Neuronal stem cell (in vitro differentiated cells): ENCODE measurements at regions not wholly inside any gene's neighbourhood (a gene's known extent, or its start where the extent isn't known, plus 50 kb on each side); places are given as distances from the start of the nearest gene placed in this dataset.

Source experiments
- DNase-seq: peaks from one replicate; pipeline ENCODE4 v3.0.0-alpha.2; 2013; ENCODE audit warnings: low spot score
- H2AFZ ChIP-seq: one replicate; pipeline ENCODE4 v1.6.1; 2013; ENCODE audit warnings: mild to moderate bottlenecking, low read length, inconsistent platforms
- H2AK5ac ChIP-seq: 2 replicates; pipeline ENCODE4 v1.6.1; 2013; ENCODE audit warnings: low read depth, mild to moderate bottlenecking, inconsistent platforms, low read length, moderate library complexity, mixed read lengths
- H2BK120ac ChIP-seq: 2 replicates; pipeline ENCODE4 v1.6.1; 2013; ENCODE audit warnings: low read depth, mild to moderate bottlenecking, inconsistent platforms, low read length, moderate library complexity, mixed read lengths
- H2BK12ac ChIP-seq: one replicate; pipeline ENCODE4 v1.6.1; 2013; ENCODE audit warnings: low read length, inconsistent platforms
- H2BK15ac ChIP-seq: 2 replicates; pipeline ENCODE4 v1.6.1; 2013; ENCODE audit warnings: mild to moderate bottlenecking, low read length, inconsistent platforms, mixed read lengths
- H2BK5ac ChIP-seq: one replicate; pipeline ENCODE4 v1.6.1; 2013; ENCODE audit warnings: inconsistent platforms, mild to moderate bottlenecking, low read length, moderate library complexity
- H3K14ac ChIP-seq: one replicate; pipeline ENCODE4 v1.6.1; 2013; ENCODE audit warnings: low read length, inconsistent platforms
- H3K18ac ChIP-seq: 2 replicates; pipeline ENCODE4 v1.6.1; 2013; ENCODE audit warnings: low read length, inconsistent platforms
- H3K23ac ChIP-seq: 2 replicates; pipeline ENCODE4 v1.6.1; 2013; ENCODE audit warnings: low read depth, mild to moderate bottlenecking, mixed read lengths, low read length, inconsistent platforms; ENCODE audit not compliant: poor library complexity
- H3K27ac ChIP-seq: replicated peaks from 3 replicates; pipeline ENCODE4 v1.5.1; 2013; ENCODE audit warnings: low read length, inconsistent platforms
- H3K27me3 ChIP-seq, 3 experiments: 2 replicates each; pipeline ENCODE4 v1.6.1; 2013; ENCODE audit warnings: low read length in 3 of 3, mild to moderate bottlenecking in 2 of 3, inconsistent platforms in 1 of 3, low read depth in 1 of 3, mixed read lengths in 1 of 3, moderate library complexity in 1 of 3; ENCODE audit not compliant: control insufficient read depth in 3 of 3, insufficient read depth in 3 of 3
- H3K36me3 ChIP-seq, 2 donors: replicated peaks in 1 of 2; 2 replicates each; pipeline ENCODE4 v1.6.1; 2013; ENCODE audit warnings: low read length in 2 of 2; ENCODE audit not compliant: control insufficient read depth in 2 of 2, insufficient read depth in 2 of 2
- H3K4ac ChIP-seq: 2 replicates; pipeline ENCODE4 v1.6.1; 2013; ENCODE audit warnings: inconsistent platforms, mild to moderate bottlenecking, low read length, moderate library complexity
- H3K4me1 ChIP-seq, 2 donors: 1 replicate in 1 of 2; 2 replicates in 1 of 2; pipeline ENCODE4 v1.6.1; 2013; ENCODE audit warnings: low read length in 2 of 2, low read depth in 1 of 2; ENCODE audit not compliant: control insufficient read depth in 2 of 2, insufficient read depth in 1 of 2
- H3K4me2 ChIP-seq: one replicate; pipeline ENCODE4 v1.6.1; 2013; ENCODE audit warnings: mild to moderate bottlenecking, low read length, inconsistent platforms; ENCODE audit not compliant: insufficient read depth, poor library complexity, severe bottlenecking
- H3K4me3 ChIP-seq, 2 donors: 2 replicates each; pipeline ENCODE4 v1.5.1; 2013; ENCODE audit warnings: low read length in 2 of 2, mild to moderate bottlenecking in 2 of 2, inconsistent platforms in 1 of 2, moderate library complexity in 1 of 2
- H3K79me1 ChIP-seq: one replicate; pipeline ENCODE4 v1.6.1; 2013; ENCODE audit warnings: low read depth, mild to moderate bottlenecking, inconsistent platforms, low read length, moderate library complexity
- H3K9ac ChIP-seq: one replicate; pipeline ENCODE4 v1.6.1; 2013; ENCODE audit warnings: mild to moderate bottlenecking, low read depth, low read length, inconsistent platforms; ENCODE audit not compliant: poor library complexity
- H3K9me3 ChIP-seq, 2 donors: replicated peaks in 1 of 2; 2 replicates each; pipeline versions ENCODE3 to v1.6.1; 2013; ENCODE audit warnings: low read length in 2 of 2, mild to moderate bottlenecking in 2 of 2, inconsistent platforms in 1 of 2, low read depth in 1 of 2, mixed read lengths in 1 of 2, moderate library complexity in 1 of 2; ENCODE audit not compliant: control insufficient read depth in 2 of 2, insufficient read depth in 1 of 2
- H4K8ac ChIP-seq: one replicate; pipeline ENCODE4 v1.6.1; 2013; ENCODE audit warnings: low read depth, mild to moderate bottlenecking, inconsistent platforms, low read length, moderate library complexity
- H4K91ac ChIP-seq: one replicate; pipeline ENCODE4 v1.6.1; 2013; ENCODE audit warnings: low read length, low read depth, mild to moderate bottlenecking, inconsistent platforms; ENCODE audit not compliant: poor library complexity
- WGBS, 2 donors: extraction: QIAGEN DNeasy Blood & Tissue Kit; methylation state at CpG; one replicate each; pipeline ENCODE4 v1.1.7; 2013; ENCODE audit warnings: missing lambda C conversion rate in 2 of 2, mixed read lengths in 1 of 2; ENCODE audit not compliant: insufficient read length in 2 of 2, insufficient replicate concordance in 1 of 2; ENCODE audit errors: extremely low coverage in 2 of 2; 5-methylcytosine and 5-hydroxymethylcytosine counted together

DNA sequence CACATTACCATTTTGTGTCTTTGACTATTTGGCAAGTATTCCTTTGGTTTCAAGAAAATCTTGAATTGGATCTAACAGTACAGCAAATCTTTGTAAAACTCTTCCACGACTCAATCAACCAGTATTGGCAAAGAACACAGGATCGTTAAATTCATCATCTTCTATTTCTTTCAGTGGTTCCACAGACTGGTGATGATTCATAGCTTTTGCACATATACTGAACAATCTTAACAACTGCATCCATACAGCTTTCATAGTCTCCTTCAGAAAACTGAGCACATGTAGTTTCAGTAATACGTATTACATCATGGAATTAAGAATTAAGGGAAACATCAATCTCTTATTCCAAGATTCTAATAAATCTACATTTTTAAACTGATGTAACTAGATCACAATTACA is 91.6 kb upstream of the LIPC start:
- Histone ChIP-seq H2BK5ac (no peak overlapping the region), H3K23ac (no peak overlapping the region), H3K4me2 (no peak overlapping the region), H4K8ac (no peak overlapping the region), H3K27me3 (no peaks in the 10 kb centered on the region), H3K14ac (no peak overlapping the region), H4K91ac (no peak overlapping the region), H3K9me3 (no peaks in the 10 kb centered on the region), H2AK5ac (no peak overlapping the region), H2BK120ac (no peak overlapping the region), H3K4me3 (no peak overlapping the region), H3K36me3 (no peaks in the 10 kb centered on the region), H3K18ac (no peak overlapping the region), H3K79me1 (no peaks in the 10 kb centered on the region), H3K4ac (no peak overlapping the region), H2BK15ac (no peak overlapping the region), H3K9ac (no peak overlapping the region), H2BK12ac (no peak overlapping the region), H3K4me1 (no peaks in the 10 kb centered on the region), H3K27ac (no peak overlapping the region), H2AFZ (no peak overlapping the region)
- no CpG with 5 or more reads among the region's 3 CpGs for WGBS, 2 donors
- DNase-seq, result no peak

DNA sequence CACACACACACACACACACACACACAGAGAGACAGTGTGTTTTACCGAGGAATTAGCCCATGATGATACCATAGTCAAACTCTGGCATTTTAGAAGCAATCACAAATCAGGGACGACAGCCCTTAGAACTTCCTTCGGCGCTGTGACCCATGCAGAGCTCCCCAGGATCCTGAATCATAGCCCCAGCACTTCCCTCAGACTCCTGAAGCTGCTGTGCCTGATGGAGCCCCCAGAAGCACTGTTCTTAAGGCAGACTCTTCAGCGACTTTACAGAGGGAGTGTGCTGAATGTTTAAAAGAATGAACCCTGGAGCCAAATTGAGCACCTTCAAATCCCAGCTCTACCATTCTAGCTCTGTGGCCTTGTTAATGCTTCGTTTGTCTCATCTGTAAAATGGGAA is 89.3 kb upstream of the LIPC start:
- H3K14ac ChIP-seq, result no peak overlapping the region
- no peak overlapping the region for H3K4ac ChIP-seq
- no peaks in the 10 kb centered on the region for H3K79me1 ChIP-seq
- no peak overlapping the region for H4K8ac ChIP-seq
- H2BK12ac ChIP-seq, result no peak overlapping the region
- WGBS, 2 donors, result no CpG with 5 or more reads among the region's 6 CpGs
- H3K4me1 ChIP-seq, result peaks cover 0 to 3% of the 10 kb centered on the region in 2 donors
- H3K27ac ChIP-seq, result no peak overlapping the region
- H4K91ac ChIP-seq, result no peak overlapping the region
- H2BK5ac ChIP-seq, result no peak overlapping the region
- H3K9me3 ChIP-seq, result peaks cover 3 to 5% of the 10 kb centered on the region in 2 donors
- no peak overlapping the region for H2BK15ac ChIP-seq
- H3K4me2 ChIP-seq, result no peak overlapping the region
- H3K36me3 ChIP-seq, result no peaks in the 10 kb centered on the region
- no peak for DNase-seq
- no peaks in the 10 kb centered on the region for H3K27me3 ChIP-seq
- H3K18ac ChIP-seq, result no peak overlapping the region
- H2AFZ ChIP-seq, result peak overlapping the region; percentile 0
- H3K9ac ChIP-seq, result no peak overlapping the region
- no peak overlapping the region for H3K4me3 ChIP-seq
- no peak overlapping the region for H2BK120ac ChIP-seq
- no peak overlapping the region for H3K23ac ChIP-seq
- no peak overlapping the region for H2AK5ac ChIP-seq

DNA sequence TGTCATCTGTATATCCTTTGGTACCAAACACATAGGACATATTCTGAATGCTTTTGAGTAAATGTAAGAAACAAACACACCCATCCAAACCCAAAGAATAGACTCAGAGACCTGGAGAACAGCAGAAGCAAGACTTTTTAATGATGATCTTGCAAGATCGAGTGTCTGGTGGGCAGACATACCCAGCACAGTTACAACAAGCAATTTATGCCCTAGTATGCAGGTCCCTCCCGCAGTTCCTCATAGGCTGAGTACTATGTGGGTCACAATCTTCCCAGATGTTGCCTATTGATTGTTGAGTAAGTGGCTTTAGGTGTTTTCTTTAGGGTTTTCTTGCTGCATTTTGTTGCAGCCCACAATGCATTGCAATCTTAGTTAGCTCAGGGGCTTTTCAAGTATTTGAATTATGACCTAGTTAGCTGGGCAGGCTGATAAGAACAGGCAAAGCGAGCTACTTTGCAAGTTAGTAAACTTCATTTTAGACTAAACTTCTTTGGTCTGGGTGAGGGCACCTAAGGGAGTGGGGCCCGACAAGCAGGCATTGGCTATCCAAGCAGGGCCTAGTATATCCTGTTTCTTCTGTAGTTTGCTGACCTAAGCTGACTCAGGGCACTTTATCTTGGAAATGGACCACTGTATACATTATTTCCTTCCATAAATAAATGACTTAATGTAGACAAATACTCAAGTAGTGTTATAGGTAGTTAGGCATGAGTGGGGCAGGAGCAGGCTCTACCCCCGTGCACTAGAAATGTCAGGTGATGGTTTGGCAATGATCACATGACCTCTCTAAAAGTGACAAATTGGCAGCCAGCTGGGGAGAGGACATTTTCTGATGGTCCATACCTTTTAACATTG is 87.3 kb upstream of the LIPC start:
- Histone ChIP-seq H4K91ac (no peak overlapping the region), H3K18ac (no peak overlapping the region), H2BK120ac (no peak overlapping the region), H3K27ac (no peak overlapping the region), H3K4ac (no peak overlapping the region), H3K9me3 (peaks cover 3 to 5% of the 10 kb centered on the region in 2 donors), H3K14ac (no peak overlapping the region), H3K4me3 (no peak overlapping the region), H3K9ac (no peak overlapping the region), H4K8ac (no peak overlapping the region), H2AFZ (peak overlapping the region; percentile 8), H3K27me3 (no peaks in the 10 kb centered on the region), H2AK5ac (no peak overlapping the region), H3K23ac (no peak overlapping the region), H2BK12ac (no peak overlapping the region), H3K36me3 (no peaks in the 10 kb centered on the region), H3K4me1 (peaks cover 0 to 3% of the 10 kb centered on the region in 2 donors), H3K79me1 (no peaks in the 10 kb centered on the region), H2BK15ac (no peak overlapping the region), H2BK5ac (no peak overlapping the region), H3K4me2 (no peak overlapping the region)
- no CpG with 5 or more reads among the region's 5 CpGs for WGBS, 2 donors
- DNase-seq, result no peak

DNA sequence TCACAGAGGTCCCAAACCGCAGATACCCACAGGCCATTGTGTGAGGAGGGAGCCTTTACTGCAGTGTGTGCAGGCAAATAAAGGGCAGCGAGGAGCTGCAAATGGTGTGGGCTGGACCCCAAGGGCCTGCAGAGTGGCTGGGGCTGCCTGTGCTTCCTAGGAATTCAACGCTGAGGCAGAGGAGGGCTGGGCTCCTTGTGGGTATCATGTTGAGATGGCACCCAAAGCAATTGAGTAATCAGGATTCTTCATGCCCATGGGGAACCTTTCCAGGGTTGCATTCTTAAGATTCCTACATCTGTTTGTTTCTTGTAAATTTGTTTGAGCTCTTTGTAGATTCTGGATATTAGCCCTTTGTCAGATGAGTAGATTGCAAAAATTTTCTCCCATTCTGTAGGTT is 85.4 kb upstream of the LIPC start:
- Histone ChIP-seq H3K4me3 (no peak overlapping the region), H2BK15ac (no peak overlapping the region), H2BK5ac (no peak overlapping the region), H3K79me1 (no peaks in the 10 kb centered on the region), H3K4me1 (peaks cover 0 to 3% of the 10 kb centered on the region in 2 donors), H3K4me2 (no peak overlapping the region), H4K91ac (no peak overlapping the region), H3K27ac (no peak overlapping the region), H3K23ac (no peak overlapping the region), H2BK12ac (no peak overlapping the region), H4K8ac (no peak overlapping the region), H2BK120ac (no peak overlapping the region), H3K36me3 (no peaks in the 10 kb centered on the region), H3K14ac (no peak overlapping the region), H3K18ac (peak overlapping the region; percentile 80), H3K27me3 (no peaks in the 10 kb centered on the region), H3K9ac (no peak overlapping the region), H3K9me3 (peaks cover 3 to 5% of the 10 kb centered on the region in 2 donors), H2AK5ac (no peak overlapping the region), H2AFZ (no peak overlapping the region), H3K4ac (no peak overlapping the region)
- DNase-seq, result no peak
- WGBS, 2 donors, result no CpG with 5 or more reads among the region's 3 CpGs
